ENCODE measurements at regions not wholly inside any gene's neighbourhood (a gene's known extent, or its start where the extent isn't known, plus 50 kb on each side); places are given as distances from the start of the nearest gene placed in this dataset.

- DNase-seq (ENCODE audit: low read depth), result no peak
These were observed 55.6 kb upstream of the MKLN1 start for GRCh38 chr7:131272086-131272485.

GRCh38 chr7:131274986-131275385 lies 52.7 kb upstream of the MKLN1 start:
- no peak for DNase-seq (ENCODE audit: low read depth)

- DNase-seq (ENCODE audit: low read depth), result no peak
These were observed 51.5 kb upstream of the MKLN1 start for GRCh38 chr7:131276190-131276589.

DNA sequence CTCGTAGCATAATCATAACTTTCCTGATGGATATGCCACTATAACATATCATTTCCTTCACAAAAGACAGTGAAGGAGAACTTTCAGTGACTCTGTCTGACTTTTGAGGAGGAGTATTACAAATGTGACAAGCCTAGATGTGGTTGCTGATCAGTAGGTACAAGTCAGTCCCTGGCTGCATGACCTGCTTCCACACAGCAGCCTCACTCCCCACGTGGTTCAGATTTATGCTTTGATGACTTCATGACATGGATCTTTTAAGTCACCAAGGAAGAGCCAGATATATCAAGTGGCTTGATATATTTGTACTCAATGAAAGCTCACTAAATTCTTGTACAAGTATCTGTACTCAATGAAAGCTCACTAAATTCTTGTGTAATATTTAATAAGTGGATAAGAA lies 50.9 kb upstream of the MKLN1 start:
- no peak for DNase-seq (ENCODE audit: low read depth)
